ENCODE measurements at regions not wholly inside any gene's neighbourhood (a gene's known extent, or its start where the extent isn't known, plus 50 kb on each side); places are given as distances from the start of the nearest gene placed in this dataset.

GRCh38 chr2:106996171-106996769 is 110.3 kb upstream of the ST6GAL2 start:
- intact Hi-C loops (cut with micrococcal nuclease; ENCODE audit: unreplicated experiment), result no loop called here
- Mint-ChIP-seq H3K27ac (ENCODE audit: unreplicated experiment) (no peak overlapping the region), H3K4me1 (ENCODE audit: low read depth, unreplicated experiment) (no peaks in the 10 kb centered on the region), H3K9me3 (ENCODE audit: low read depth, unreplicated experiment) (peaks cover 6% of the 10 kb centered on the region), H3K4me3 (ENCODE audit: low read depth, unreplicated experiment) (no peak overlapping the region), H3K36me3 (ENCODE audit: insufficient read depth, unreplicated experiment) (no peaks in the 10 kb centered on the region), H3K27me3 (ENCODE audit: unreplicated experiment) (no peaks in the 10 kb centered on the region)
- CTCF ChIA-PET, result no interaction called here
- BruUV-seq (replicated peaks), result no TSS peak
- TF ChIP-seq CTCF (IDR thresholded peaks at IDR 0.05; ENCODE audit: unreplicated experiment), result no peak
- DNase-seq, result no peak

GRCh38 chr2:106997204-106997603 is 111.2 kb upstream of the ST6GAL2 start:
- no peak overlapping the region for H3K4me3 Mint-ChIP-seq (ENCODE audit: low read depth, unreplicated experiment)
- peaks cover 6% of the 10 kb centered on the region for H3K9me3 Mint-ChIP-seq (ENCODE audit: low read depth, unreplicated experiment)

GRCh38 chr2:107001062-107001461 is 115.1 kb upstream of the ST6GAL2 start:
- Mint-ChIP-seq H3K4me1 (ENCODE audit: low read depth, unreplicated experiment) (no peaks in the 10 kb centered on the region), H3K27me3 (ENCODE audit: unreplicated experiment) (no peaks in the 10 kb centered on the region), H3K9me3 (ENCODE audit: low read depth, unreplicated experiment) (peaks cover 11% of the 10 kb centered on the region), H3K27ac (ENCODE audit: unreplicated experiment) (no peak overlapping the region), H3K4me3 (ENCODE audit: low read depth, unreplicated experiment) (no peak overlapping the region), H3K36me3 (ENCODE audit: insufficient read depth, unreplicated experiment) (no peaks in the 10 kb centered on the region)
- CTCF ChIA-PET, result no interaction called here
- no peak for DNase-seq
- intact Hi-C loops (cut with micrococcal nuclease; ENCODE audit: unreplicated experiment), result no loop called here
- no peak for TF ChIP-seq CTCF (IDR thresholded peaks at IDR 0.05; ENCODE audit: unreplicated experiment)
- no TSS peak for BruUV-seq (replicated peaks)

More at GRCh38 chr2:106997204-106997603, 111.2 kb upstream of the ST6GAL2 start:
- CTCF ChIA-PET, result no interaction called here
- no peak for TF ChIP-seq CTCF (IDR thresholded peaks at IDR 0.05; ENCODE audit: unreplicated experiment)
- H3K36me3 Mint-ChIP-seq (ENCODE audit: insufficient read depth, unreplicated experiment), result no peaks in the 10 kb centered on the region
- BruUV-seq (replicated peaks), result no TSS peak
- no peak overlapping the region for H3K27ac Mint-ChIP-seq (ENCODE audit: unreplicated experiment)
- DNase-seq, result no peak
- intact Hi-C loops (cut with micrococcal nuclease; ENCODE audit: unreplicated experiment), result no loop called here
- H3K27me3 Mint-ChIP-seq (ENCODE audit: unreplicated experiment), result no peaks in the 10 kb centered on the region
- no peaks in the 10 kb centered on the region for H3K4me1 Mint-ChIP-seq (ENCODE audit: low read depth, unreplicated experiment)

- H3K27ac Mint-ChIP-seq (ENCODE audit: unreplicated experiment), result no peak overlapping the region
- H3K36me3 Mint-ChIP-seq (ENCODE audit: insufficient read depth, unreplicated experiment), result no peaks in the 10 kb centered on the region
- H3K4me3 Mint-ChIP-seq (ENCODE audit: low read depth, unreplicated experiment), result no peak overlapping the region
- intact Hi-C loops (cut with micrococcal nuclease; ENCODE audit: unreplicated experiment), result no loop called here
- H3K9me3 Mint-ChIP-seq (ENCODE audit: low read depth, unreplicated experiment), result peaks cover 16% of the 10 kb centered on the region
- H3K27me3 Mint-ChIP-seq (ENCODE audit: unreplicated experiment), result no peaks in the 10 kb centered on the region
- BruUV-seq (replicated peaks), result no TSS peak
- TF ChIP-seq CTCF (IDR thresholded peaks at IDR 0.05; ENCODE audit: unreplicated experiment), result no peak
- no peak for DNase-seq
- H3K4me1 Mint-ChIP-seq (ENCODE audit: low read depth, unreplicated experiment), result no peaks in the 10 kb centered on the region
- CTCF ChIA-PET, result no interaction called here
Measured at GRCh38 chr2:107001551-107001950, 115.6 kb upstream of the ST6GAL2 start.
